Neural crest cell (in vitro differentiated cells): ENCODE measurements at regions not wholly inside any gene's neighbourhood (a gene's known extent, or its start where the extent isn't known, plus 50 kb on each side); places are given as distances from the start of the nearest gene placed in this dataset.

Source experiments
- DNase-seq: peaks from one replicate; pipeline ENCODE4 v3.0.0; 2021; ENCODE audit warnings: low read depth, mixed read lengths, low spot score
- H3K27ac Mint-ChIP-seq: one replicate; pipeline ENCODE4 v1.8.0; 2021; ENCODE audit warnings: mild to moderate bottlenecking, mixed read lengths; ENCODE audit not compliant: unreplicated experiment
- H3K27me3 Mint-ChIP-seq: 2 replicates; pipeline ENCODE4 v1.8.0; 2021; ENCODE audit warnings: low read depth, mild to moderate bottlenecking, mixed read lengths
- H3K36me3 Mint-ChIP-seq: 2 replicates; pipeline ENCODE4 v1.8.0; 2021; ENCODE audit warnings: low read depth, mild to moderate bottlenecking, mixed read lengths
- H3K4me1 Mint-ChIP-seq: 2 replicates; pipeline ENCODE4 v1.8.0; 2021; ENCODE audit warnings: mixed read lengths
- H3K4me3 Mint-ChIP-seq: one replicate; pipeline ENCODE4 v1.8.0; 2021; ENCODE audit warnings: mild to moderate bottlenecking, mixed read lengths
- H3K9me3 Mint-ChIP-seq: 2 replicates; pipeline ENCODE4 v1.8.0; 2021; ENCODE audit warnings: mixed read lengths
- CTCF ChIP-seq: fragments of 200-600 bp; sonication (generic); conservative IDR thresholded peaks from 2 replicates; pipeline ENCODE4 v1.5.0; 2021; ENCODE audit warnings: antibody characterized with exemption, mild to moderate bottlenecking

- peaks cover 24% of the 10 kb centered on the region for H3K4me1 Mint-ChIP-seq
- peaks cover 4% of the 10 kb centered on the region for H3K9me3 Mint-ChIP-seq
- no peak for DNase-seq
- no peak overlapping the region for H3K4me3 Mint-ChIP-seq
- no peaks in the 10 kb centered on the region for H3K27me3 Mint-ChIP-seq
- no peak overlapping the region for H3K27ac Mint-ChIP-seq
- no peak for TF ChIP-seq CTCF
- no peaks in the 10 kb centered on the region for H3K36me3 Mint-ChIP-seq
Observed at GRCh38 chr6:128599036-128599435, 78.6 kb upstream of the PTPRK start.

- H3K9me3 Mint-ChIP-seq: peaks cover 4% of the 10 kb centered on the region
- H3K27ac Mint-ChIP-seq: no peak overlapping the region
- DNase-seq: no peak
- H3K27me3 Mint-ChIP-seq: no peaks in the 10 kb centered on the region
- H3K4me3 Mint-ChIP-seq: no peak overlapping the region
- H3K36me3 Mint-ChIP-seq: no peaks in the 10 kb centered on the region
- TF ChIP-seq CTCF: no peak
- H3K4me1 Mint-ChIP-seq: peaks cover 24% of the 10 kb centered on the region
Observed at GRCh38 chr6:128598571-128598970, 78.2 kb upstream of the PTPRK start.

GRCh38 chr6:128597956-128598355 lies 77.6 kb upstream of the PTPRK start:
- H3K9me3 Mint-ChIP-seq: peaks cover 4% of the 10 kb centered on the region
- H3K4me1 Mint-ChIP-seq: peaks cover 24% of the 10 kb centered on the region
- H3K36me3 Mint-ChIP-seq: no peaks in the 10 kb centered on the region
- H3K4me3 Mint-ChIP-seq: no peak overlapping the region
- no peak for DNase-seq
- no peak for TF ChIP-seq CTCF
- H3K27me3 Mint-ChIP-seq: no peaks in the 10 kb centered on the region
- no peak overlapping the region for H3K27ac Mint-ChIP-seq

- DNase-seq: no peak
- Mint-ChIP-seq H3K36me3 (no peaks in the 10 kb centered on the region), H3K27ac (no peak overlapping the region), H3K9me3 (peaks cover 3% of the 10 kb centered on the region), H3K4me3 (no peak overlapping the region), H3K27me3 (no peaks in the 10 kb centered on the region), H3K4me1 (peaks cover 23% of the 10 kb centered on the region)
- TF ChIP-seq CTCF: no peak
Observed at GRCh38 chr6:128597004-128597403, 76.6 kb upstream of the PTPRK start.

- Mint-ChIP-seq H3K36me3 (no peaks in the 10 kb centered on the region), H3K4me3 (no peak overlapping the region), H3K27me3 (no peaks in the 10 kb centered on the region), H3K9me3 (peaks cover 7% of the 10 kb centered on the region), H3K4me1 (peaks cover 14% of the 10 kb centered on the region), H3K27ac (no peak overlapping the region)
- no peak for TF ChIP-seq CTCF
- DNase-seq: no peak
Observed at GRCh38 chr6:128595544-128595943, 75.1 kb upstream of the PTPRK start.

- TF ChIP-seq CTCF: no peak
- Mint-ChIP-seq H3K27ac (no peak overlapping the region), H3K4me3 (no peak overlapping the region), H3K27me3 (no peaks in the 10 kb centered on the region), H3K36me3 (no peaks in the 10 kb centered on the region), H3K4me1 (no peaks in the 10 kb centered on the region), H3K9me3 (peaks cover 4% of the 10 kb centered on the region)
- no peak for DNase-seq
Observed at GRCh38 chr6:128586095-128586494, 65.7 kb upstream of the PTPRK start.
